Panc1 (cell line): ENCODE measurements at regions not wholly inside any gene's neighbourhood (a gene's known extent, or its start where the extent isn't known, plus 50 kb on each side); places are given as distances from the start of the nearest gene placed in this dataset.

Experiments used
- ATAC-seq: fragments of 200-7000 bp; cut with Tn5 transposase; 2 replicates; pipeline ENCODE4 v1.9.1; 2020; ENCODE audit warnings: mild to moderate bottlenecking, moderate library complexity
- BruUV-seq: library from RNA; stranded (reverse); fragments of 400-500 nt; replicated peaks from 2 replicates; lab custom pipeline; 2021; lab: Mats Ljungman, UMichigan
- CTCF ChIA-PET: fragments of 300-600 bp; sonication (Branson Sonifier 250); formaldehyde crosslinking; loops from one replicate; lab custom pipeline; 2022; ENCODE audit warnings: antibody characterized with exemption; lab: Charles Lee
- POLR2A ChIA-PET: fragments of 300-600 bp; sonication (Branson Sonifier 250); formaldehyde crosslinking; loops from one replicate; lab custom pipeline; 2022; ENCODE audit warnings: antibody characterized with exemption; lab: Charles Lee
- DNase-seq: peaks from one replicate; pipeline ENCODE4 v3.0.0-alpha.2; 2010; ENCODE audit warnings: low read depth, low spot score
- H3K27ac ChIP-seq: 2 replicates; pipeline ENCODE4 v1.5.1; 2011; ENCODE audit warnings: mild to moderate bottlenecking, low read length, inconsistent platforms
- H3K27me3 ChIP-seq: fragments of 200-500 bp; sonication (Bioruptor generic); 2 replicates; pipeline ENCODE4 v1.6.0; 2014; ENCODE audit warnings: low read length, inconsistent platforms; ENCODE audit not compliant: control insufficient read depth, insufficient read depth
- H3K36me3 ChIP-seq: fragments of 200-500 bp; sonication (Bioruptor generic); 2 replicates; pipeline ENCODE4 v1.5.1; 2014; ENCODE audit warnings: inconsistent platforms, mild to moderate bottlenecking, low read length, moderate library complexity; ENCODE audit not compliant: control insufficient read depth, insufficient read depth
- H3K4me1 ChIP-seq: 2 replicates; pipeline ENCODE4 v1.5.1; 2011; ENCODE audit warnings: inconsistent platforms, mild to moderate bottlenecking, low read length, moderate library complexity; ENCODE audit not compliant: control insufficient read depth, insufficient read depth
- H3K4me3 ChIP-seq, 2 experiments: 2 replicates each; pipeline ENCODE4 v1.5.1; 2011 to 2012; ENCODE audit warnings: low read depth in 2 of 2, low read length in 2 of 2, mild to moderate bottlenecking in 2 of 2, inconsistent platforms in 1 of 2, moderate library complexity in 1 of 2
- H3K9me3 ChIP-seq: fragments of 200-500 bp; sonication (Bioruptor generic); 2 replicates; pipeline ENCODE4 v1.5.1; 2014; ENCODE audit warnings: low read depth, mild to moderate bottlenecking, inconsistent platforms, low read length, moderate library complexity; ENCODE audit not compliant: control insufficient read depth, insufficient read depth
- CTCF ChIP-seq: fragments of 450-650 bp; IDR thresholded peaks from 2 replicates; pipeline ENCODE4 v1.5.1; 2017; ENCODE audit warnings: mild to moderate bottlenecking
- POLR2AphosphoS5 ChIP-seq: IDR thresholded peaks from 2 replicates; pipeline ENCODE4 v1.6.1; 2012; ENCODE audit warnings: mild to moderate bottlenecking, low read depth, low read length, moderate library complexity
- SIN3A ChIP-seq: IDR thresholded peaks from 2 replicates; pipeline ENCODE4 v1.6.1; 2012; ENCODE audit warnings: low read depth, mild to moderate bottlenecking, low read length, moderate library complexity, borderline replicate concordance; ENCODE audit not compliant: insufficient read depth
- TCF7L2 ChIP-seq: IDR thresholded peaks from 2 replicates; pipeline ENCODE4 v1.6.1; 2011; ENCODE audit warnings: mild to moderate bottlenecking, low read depth, low read length, inconsistent platforms
- in situ Hi-C: cut with HindIII; loops from 2 replicates; pipeline ENCODE4 v1.10.0; 2016; ENCODE audit warnings: low sequenced_read_pairs, low pct_unique_long_range_greater_than_20kb
- intact Hi-C: fragments of 100-400 bp; cut with micrococcal nuclease; formaldehyde crosslinking; loops from one replicate; pipeline ENCODE4 v1.10.0; 2022; ENCODE audit not compliant: unreplicated experiment
- TF ChIP-seq, protein P1 (sequence below), 2 experiments: IDR thresholded peaks; 2 replicates each; pipeline ENCODE4 v1.6.1; 2011 to 2012; ENCODE audit warnings: low read depth in 2 of 2, control low read depth in 1 of 2, low read length in 1 of 2, mild to moderate bottlenecking in 1 of 2, moderate library complexity in 1 of 2; ENCODE audit not compliant: insufficient read depth in 1 of 2

DNA sequence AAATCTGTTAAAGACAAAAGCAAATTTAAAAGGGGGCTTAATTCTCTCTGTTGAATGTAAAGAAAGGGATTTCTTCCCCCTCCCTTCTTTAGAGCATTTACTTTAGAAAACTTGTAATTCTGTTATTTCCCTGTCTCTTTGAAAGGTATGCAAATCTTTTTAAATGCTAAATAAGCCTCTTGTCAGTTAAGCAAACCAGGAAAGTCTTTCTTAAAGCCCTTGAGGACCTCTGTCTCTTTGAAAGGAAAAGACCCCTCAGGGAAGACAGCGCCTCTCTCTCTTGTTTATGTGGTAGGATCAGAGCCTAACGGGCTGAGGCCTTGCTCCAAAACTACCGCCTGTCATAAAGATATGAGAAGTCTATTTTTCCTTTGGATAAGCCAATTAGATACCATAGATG, 139.9 kb upstream of the CDH7 start:
- ATAC-seq: no peak

DNA sequence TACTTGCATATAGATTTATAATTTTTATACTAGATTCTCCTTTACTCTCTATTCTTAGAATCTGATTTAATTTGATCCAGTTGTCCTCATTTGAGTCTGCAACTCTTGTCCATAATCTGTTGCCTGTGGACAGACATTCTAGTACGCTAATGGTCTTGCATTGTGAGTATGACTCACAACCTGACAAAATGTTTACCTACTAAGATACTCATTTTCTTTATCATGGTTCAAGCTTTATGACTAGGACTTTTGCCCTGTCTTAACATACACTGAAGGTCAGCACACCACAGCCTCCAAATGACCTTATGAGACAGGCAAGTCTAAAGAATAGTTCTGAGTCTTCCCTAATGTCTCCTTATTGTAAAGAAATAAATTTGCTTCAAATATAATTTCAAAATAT, 142.3 kb upstream of the CDH7 start:
- Histone ChIP-seq H3K27ac (no peak overlapping the region), H3K27me3 (no peaks in the 10 kb centered on the region), H3K36me3 (no peaks in the 10 kb centered on the region), H3K9me3 (no peaks in the 10 kb centered on the region), H3K4me1 (no peaks in the 10 kb centered on the region), H3K4me3 (no peak overlapping the region)
- intact Hi-C loops: no loop called here
- ChIA-PET POLR2A (no interaction called here), CTCF (no interaction called here)
- ATAC-seq (no peak), DNase-seq (no peak)
- BruUV-seq: no TSS peak
- no peak for TF ChIP-seq TCF7L2
- TF ChIP-seq SIN3A: no peak
- TF ChIP-seq, protein P1, sequence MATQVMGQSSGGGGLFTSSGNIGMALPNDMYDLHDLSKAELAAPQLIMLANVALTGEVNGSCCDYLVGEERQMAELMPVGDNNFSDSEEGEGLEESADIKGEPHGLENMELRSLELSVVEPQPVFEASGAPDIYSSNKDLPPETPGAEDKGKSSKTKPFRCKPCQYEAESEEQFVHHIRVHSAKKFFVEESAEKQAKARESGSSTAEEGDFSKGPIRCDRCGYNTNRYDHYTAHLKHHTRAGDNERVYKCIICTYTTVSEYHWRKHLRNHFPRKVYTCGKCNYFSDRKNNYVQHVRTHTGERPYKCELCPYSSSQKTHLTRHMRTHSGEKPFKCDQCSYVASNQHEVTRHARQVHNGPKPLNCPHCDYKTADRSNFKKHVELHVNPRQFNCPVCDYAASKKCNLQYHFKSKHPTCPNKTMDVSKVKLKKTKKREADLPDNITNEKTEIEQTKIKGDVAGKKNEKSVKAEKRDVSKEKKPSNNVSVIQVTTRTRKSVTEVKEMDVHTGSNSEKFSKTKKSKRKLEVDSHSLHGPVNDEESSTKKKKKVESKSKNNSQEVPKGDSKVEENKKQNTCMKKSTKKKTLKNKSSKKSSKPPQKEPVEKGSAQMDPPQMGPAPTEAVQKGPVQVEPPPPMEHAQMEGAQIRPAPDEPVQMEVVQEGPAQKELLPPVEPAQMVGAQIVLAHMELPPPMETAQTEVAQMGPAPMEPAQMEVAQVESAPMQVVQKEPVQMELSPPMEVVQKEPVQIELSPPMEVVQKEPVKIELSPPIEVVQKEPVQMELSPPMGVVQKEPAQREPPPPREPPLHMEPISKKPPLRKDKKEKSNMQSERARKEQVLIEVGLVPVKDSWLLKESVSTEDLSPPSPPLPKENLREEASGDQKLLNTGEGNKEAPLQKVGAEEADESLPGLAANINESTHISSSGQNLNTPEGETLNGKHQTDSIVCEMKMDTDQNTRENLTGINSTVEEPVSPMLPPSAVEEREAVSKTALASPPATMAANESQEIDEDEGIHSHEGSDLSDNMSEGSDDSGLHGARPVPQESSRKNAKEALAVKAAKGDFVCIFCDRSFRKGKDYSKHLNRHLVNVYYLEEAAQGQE (IDR thresholded peaks at IDR 0.05; ENCODE audit: insufficient read depth in 1 of 2, low read depth in 2 of 2, low read length in 1 of 2): no peak
- TF ChIP-seq POLR2AphosphoS5: no peak
- TF ChIP-seq CTCF: no peak
- in situ Hi-C loops: no loop called here

More for the DNA sequence above, 139.9 kb upstream of the CDH7 start:
- BruUV-seq: no TSS peak
- DNase-seq: no peak
- Histone ChIP-seq H3K9me3 (no peaks in the 10 kb centered on the region), H3K36me3 (no peaks in the 10 kb centered on the region), H3K27ac (no peak overlapping the region), H3K27me3 (no peaks in the 10 kb centered on the region), H3K4me1 (no peaks in the 10 kb centered on the region), H3K4me3 (no peak overlapping the region)
- in situ Hi-C loops: no loop called here
- CTCF ChIA-PET: no interaction called here
- intact Hi-C loops: no loop called here
- TF ChIP-seq TCF7L2 (no peak), CTCF (no peak), SIN3A (no peak), POLR2AphosphoS5 (no peak)
- TF ChIP-seq, protein P1 (IDR thresholded peaks at IDR 0.05; ENCODE audit: insufficient read depth in 1 of 2, low read depth in 2 of 2, low read length in 1 of 2): no peak
- POLR2A ChIA-PET: no interaction called here
